NCI-H526 treated with DMSO at 0.1 percent for 48 hours (cell line): ENCODE measurements at regions not wholly inside any gene's neighbourhood (a gene's known extent, or its start where the extent isn't known, plus 50 kb on each side); places are given as distances from the start of the nearest gene placed in this dataset.

Experiments used
- DNase-seq: peaks from one replicate; lab custom pipeline; 2025; lab: John Stamatoyannopoulos, UW

GRCh38 chr1:38287547-38287946 is 241.0 kb upstream of the POU3F1 start:
- peak; percentile 42 for DNase-seq

GRCh38 chr1:38287036-38287435 is 240.4 kb upstream of the POU3F1 start:
- no peak for DNase-seq

- no peak for DNase-seq
Observed at GRCh38 chr1:38285807-38286530, 239.4 kb upstream of the POU3F1 start.

- DNase-seq = no peak
Observed at GRCh38 chr1:38284953-38285352, 238.4 kb upstream of the POU3F1 start.

- no peak for DNase-seq
Observed at GRCh38 chr1:38283696-38284470, 237.3 kb upstream of the POU3F1 start.

GRCh38 chr1:38279148-38279547 is 232.6 kb upstream of the POU3F1 start:
- DNase-seq = no peak

- no peak for DNase-seq
Observed at GRCh38 chr1:38277646-38278045, 231.1 kb upstream of the POU3F1 start.

- no peak for DNase-seq
Observed at GRCh38 chr1:38275960-38276359, 229.4 kb upstream of the POU3F1 start.

- DNase-seq = no peak
Observed at GRCh38 chr1:38274974-38275373, 228.4 kb upstream of the POU3F1 start.

- DNase-seq = no peak
Observed at GRCh38 chr1:38273196-38273804, 226.7 kb upstream of the POU3F1 start.

- no peak for DNase-seq
Observed at GRCh38 chr1:38272515-38272914, 225.9 kb upstream of the POU3F1 start.

GRCh38 chr1:38270849-38271633 is 224.4 kb upstream of the POU3F1 start:
- no peak for DNase-seq

GRCh38 chr1:38269923-38270848 is 223.6 kb upstream of the POU3F1 start:
- DNase-seq = no peak

- DNase-seq = no peak
Observed at GRCh38 chr1:38268226-38268625, 221.6 kb upstream of the POU3F1 start.

- DNase-seq = no peak
Observed at GRCh38 chr1:38267037-38268036, 220.7 kb upstream of the POU3F1 start.

GRCh38 chr1:38266197-38266520 is 219.6 kb upstream of the POU3F1 start:
- DNase-seq = no peak

- DNase-seq = no peak
Observed at GRCh38 chr1:38265293-38266196, 219.0 kb upstream of the POU3F1 start.

GRCh38 chr1:38263438-38263837 is 216.8 kb upstream of the POU3F1 start:
- DNase-seq = no peak

GRCh38 chr1:38261574-38261973 is 215.0 kb upstream of the POU3F1 start:
- no peak for DNase-seq
